GM13977 (cell line): ENCODE measurements at regions not wholly inside any gene's neighbourhood (a gene's known extent, or its start where the extent isn't known, plus 50 kb on each side); places are given as distances from the start of the nearest gene placed in this dataset.

Experiments
- DNase-seq: peaks from one replicate; pipeline ENCODE4 v3.0.0; 2012; ENCODE audit warnings: low spot score
- CTCF ChIP-seq: IDR thresholded peaks from 2 replicates; pipeline ENCODE4 v1.5.1; 2012; ENCODE audit warnings: mild to moderate bottlenecking, control low read depth; ENCODE audit not compliant: insufficient read depth; ENCODE audit errors: extremely low read depth, missing control alignments
- in situ Hi-C: fragments of 300-500 bp; cut with MboI; formaldehyde crosslinking; loops from one replicate; pipeline ENCODE4 v1.12.0; 2022; ENCODE audit warnings: low sequenced_read_pairs, low pct_unique_long_range_greater_than_20kb, mixed read lengths, inconsistent platforms; ENCODE audit not compliant: unreplicated experiment

DNA sequence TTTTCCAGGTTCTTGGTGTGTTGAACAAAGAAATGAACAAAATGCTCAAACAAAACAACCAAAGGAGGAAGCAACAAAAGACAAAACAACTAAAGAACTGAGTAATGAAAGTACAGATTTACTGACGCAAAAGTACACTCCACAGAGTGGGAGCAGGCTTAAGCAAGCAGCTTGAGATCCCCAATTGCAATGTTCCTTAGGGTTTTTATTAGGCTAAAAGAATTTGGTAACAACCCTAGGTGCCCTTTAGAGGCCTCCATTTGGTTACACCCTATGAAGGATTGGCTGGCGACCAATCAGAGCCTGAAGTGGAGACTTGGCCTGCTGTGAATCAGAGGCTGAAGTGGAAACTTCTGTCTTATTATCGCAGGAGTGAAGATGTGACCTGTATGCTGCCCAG, 243.4 kb upstream of the ATP10A start:
- DNase-seq: no peak
- in situ Hi-C loops: no loop called here

DNA sequence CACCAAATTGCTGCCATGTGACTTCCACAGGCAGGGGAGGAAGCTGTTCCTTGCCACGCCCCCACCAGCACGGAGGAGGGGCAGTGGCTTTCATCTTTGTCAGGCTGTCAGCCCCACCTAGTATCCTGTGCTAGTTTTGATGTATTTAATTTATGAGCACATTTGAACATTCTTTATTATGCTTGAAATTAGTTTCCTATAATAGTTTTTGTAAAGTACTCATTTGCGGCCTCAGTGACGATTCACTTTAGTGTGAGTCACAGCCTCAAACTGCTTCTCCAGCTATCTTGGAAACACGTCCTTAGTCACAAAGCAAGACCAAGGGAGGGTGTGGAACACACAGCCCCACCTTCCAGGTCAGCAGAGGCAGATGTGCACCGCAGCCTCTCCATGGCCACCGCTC, 239.9 kb upstream of the ATP10A start:
- in situ Hi-C loops: no loop called here
- no peak for DNase-seq

More for the DNA sequence above, 243.4 kb upstream of the ATP10A start:
- TF ChIP-seq CTCF: no peak

GRCh38 chr15:26102365-26102764, 239.2 kb upstream of the ATP10A start:
- no peak for DNase-seq
- in situ Hi-C loops: no loop called here
- no peak for TF ChIP-seq CTCF

More for the DNA sequence above, 239.9 kb upstream of the ATP10A start:
- TF ChIP-seq CTCF: no peak

GRCh38 chr15:26101443-26101842, 238.3 kb upstream of the ATP10A start:
- DNase-seq: no peak
- in situ Hi-C loops: no loop called here
- no peak for TF ChIP-seq CTCF

DNA sequence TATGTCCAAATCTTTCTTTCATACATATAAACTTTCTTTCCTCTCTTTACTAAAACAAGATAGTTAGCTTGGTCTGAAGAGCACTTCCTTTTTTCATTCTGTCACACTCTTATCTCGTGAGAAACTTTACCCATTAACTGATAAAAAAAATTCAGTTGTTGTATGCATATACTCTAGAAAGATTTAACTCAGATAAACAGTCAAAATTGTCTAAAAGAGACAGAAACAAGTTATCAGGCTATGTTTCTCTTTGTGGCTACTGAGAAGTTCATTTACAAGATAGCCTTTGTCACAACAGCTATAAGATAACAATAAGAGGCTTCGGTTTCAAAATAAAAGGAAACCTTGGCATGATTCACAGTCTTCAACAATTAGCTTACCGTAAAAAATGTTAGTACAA, 235.7 kb upstream of the ATP10A start:
- in situ Hi-C loops: no loop called here
- DNase-seq: no peak

GRCh38 chr15:26097216-26097615, 234.1 kb upstream of the ATP10A start:
- TF ChIP-seq CTCF: no peak
- in situ Hi-C loops: no loop called here
- DNase-seq: no peak

More for the DNA sequence above, 235.7 kb upstream of the ATP10A start:
- TF ChIP-seq CTCF: no peak

DNA sequence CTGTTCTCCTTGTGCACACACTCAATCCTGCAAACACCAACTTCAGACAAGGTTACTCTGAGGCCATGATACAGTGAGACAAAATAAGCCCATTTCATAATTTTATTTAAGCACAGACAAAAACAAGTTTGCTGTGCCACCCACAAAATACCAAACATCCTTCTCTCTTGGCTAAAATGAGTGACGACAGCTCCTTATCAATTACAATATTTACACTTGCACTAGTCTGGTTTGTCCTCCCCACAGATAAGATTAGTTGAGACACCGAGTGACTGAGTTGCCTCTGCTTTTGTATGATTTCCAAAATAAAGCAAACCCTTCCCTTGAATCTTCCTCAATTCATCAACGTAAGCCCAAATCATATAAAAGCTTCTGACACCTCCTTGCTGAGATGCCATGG, 233.5 kb upstream of the ATP10A start:
- in situ Hi-C loops: no loop called here
- no peak for DNase-seq
- no peak for TF ChIP-seq CTCF
